Loucy (cell line): ENCODE measurements at regions not wholly inside any gene's neighbourhood (a gene's known extent, or its start where the extent isn't known, plus 50 kb on each side); places are given as distances from the start of the nearest gene placed in this dataset.

Experiments used
- CTCF ChIP-seq: fragments of 200-600 bp; sonication (generic); conservative IDR thresholded peaks from 2 replicates; pipeline ENCODE4 v1.5.1; 2014; ENCODE audit warnings: mild to moderate bottlenecking, antibody characterized with exemption, low read length
- EZH2phosphoT487 ChIP-seq: fragments of 200-600 bp; IDR thresholded peaks from 2 replicates; pipeline ENCODE4 v1.6.1; 2018; ENCODE audit warnings: antibody characterized with exemption, mild to moderate bottlenecking, moderate library complexity, borderline replicate concordance

- TF ChIP-seq CTCF (no peak), EZH2phosphoT487 (no peak)
Measured at GRCh38 chr14:98924046-98924445, 348.0 kb downstream of the BCL11B start.
